ENCODE measurements at regions not wholly inside any gene's neighbourhood (a gene's known extent, or its start where the extent isn't known, plus 50 kb on each side); places are given as distances from the start of the nearest gene placed in this dataset.

GRCh38 chr22:27240298-27241075, 561.1 kb downstream of the MN1 start:
- TF ChIP-seq POLR2A (IDR thresholded peaks at IDR 0.05; ENCODE audit: extremely low read depth, insufficient read length) (no peak), CTCF (IDR thresholded peaks at IDR 0.05; ENCODE audit: low read depth, low read length) (no peak), MYC (IDR thresholded peaks at IDR 0.05; ENCODE audit: low read depth, low read length) (no peak), MAX (IDR thresholded peaks at IDR 0.05; ENCODE audit: low read depth, low read length) (no peak)
- DNase-seq (ENCODE audit: low read depth): no peak
- no peak overlapping the region for H3K4me3 ChIP-seq (ENCODE audit: low read depth, low read length)

GRCh38 chr22:27241430-27242321, 559.9 kb downstream of the MN1 start:
- TF ChIP-seq POLR2A (IDR thresholded peaks at IDR 0.05; ENCODE audit: extremely low read depth, insufficient read length): no peak
- no peak for TF ChIP-seq MAX (IDR thresholded peaks at IDR 0.05; ENCODE audit: low read depth, low read length)
- no peak for TF ChIP-seq MYC (IDR thresholded peaks at IDR 0.05; ENCODE audit: low read depth, low read length)
- TF ChIP-seq CTCF (IDR thresholded peaks at IDR 0.05; ENCODE audit: low read depth, low read length): no peak
- no peak for DNase-seq (ENCODE audit: low read depth)

GRCh38 chr22:27242474-27242873, 559.1 kb downstream of the MN1 start:
- H3K4me3 ChIP-seq (ENCODE audit: low read depth, low read length): no peak overlapping the region
- DNase-seq (ENCODE audit: low read depth): no peak
- no peak for TF ChIP-seq POLR2A (IDR thresholded peaks at IDR 0.05; ENCODE audit: extremely low read depth, insufficient read length)
- no peak for TF ChIP-seq CTCF (IDR thresholded peaks at IDR 0.05; ENCODE audit: low read depth, low read length)
- TF ChIP-seq MYC (IDR thresholded peaks at IDR 0.05; ENCODE audit: low read depth, low read length): no peak
- TF ChIP-seq MAX (IDR thresholded peaks at IDR 0.05; ENCODE audit: low read depth, low read length): no peak

More at GRCh38 chr22:27241430-27242321, 559.9 kb downstream of the MN1 start:
- H3K4me3 ChIP-seq (ENCODE audit: low read depth, low read length): no peak overlapping the region

GRCh38 chr22:27242917-27243589, 558.5 kb downstream of the MN1 start:
- DNase-seq (ENCODE audit: low read depth): no peak
- TF ChIP-seq POLR2A (IDR thresholded peaks at IDR 0.05; ENCODE audit: extremely low read depth, insufficient read length): no peak
- H3K4me3 ChIP-seq (ENCODE audit: low read depth, low read length): no peak overlapping the region

- DNase-seq (ENCODE audit: low read depth): no peak
- TF ChIP-seq POLR2A (IDR thresholded peaks at IDR 0.05; ENCODE audit: extremely low read depth, insufficient read length) (no peak), MYC (IDR thresholded peaks at IDR 0.05; ENCODE audit: low read depth, low read length) (no peak), MAX (IDR thresholded peaks at IDR 0.05; ENCODE audit: low read depth, low read length) (no peak), CTCF (IDR thresholded peaks at IDR 0.05; ENCODE audit: low read depth, low read length) (no peak)
- no peak overlapping the region for H3K4me3 ChIP-seq (ENCODE audit: low read depth, low read length)
These were observed 557.2 kb downstream of the MN1 start for GRCh38 chr22:27244328-27244727.

Measured in NB4 (cell line).